ENCODE measurements at regions not wholly inside any gene's neighbourhood (a gene's known extent, or its start where the extent isn't known, plus 50 kb on each side); places are given as distances from the start of the nearest gene placed in this dataset.
"Not testable (repeated sequence)": the region's sequence is repeated elsewhere in the genome, so short reads cannot be mapped to it uniquely, and the experiment has no call there.

DNA sequence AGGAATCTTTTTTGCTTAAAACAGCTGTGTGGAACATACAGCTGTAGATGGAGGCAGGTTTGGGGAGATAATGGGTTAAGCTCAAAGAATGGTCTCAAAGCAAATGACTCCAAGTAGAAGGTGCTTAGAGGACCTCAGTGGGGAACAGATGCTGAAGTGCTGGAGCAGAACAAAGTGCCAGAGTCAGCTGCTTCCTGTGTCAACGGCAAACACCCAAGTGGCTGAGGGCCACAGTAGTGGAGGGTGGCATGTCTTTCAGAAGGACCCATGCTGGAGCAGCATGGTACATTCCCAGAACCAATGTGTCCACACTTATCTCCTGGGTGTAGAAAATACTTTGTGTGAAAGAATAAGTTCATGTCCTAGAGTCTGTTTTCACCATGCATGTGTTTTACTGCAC, 197.5 kb downstream of the CCNG2 start:
- TF ChIP-seq, protein P1, sequence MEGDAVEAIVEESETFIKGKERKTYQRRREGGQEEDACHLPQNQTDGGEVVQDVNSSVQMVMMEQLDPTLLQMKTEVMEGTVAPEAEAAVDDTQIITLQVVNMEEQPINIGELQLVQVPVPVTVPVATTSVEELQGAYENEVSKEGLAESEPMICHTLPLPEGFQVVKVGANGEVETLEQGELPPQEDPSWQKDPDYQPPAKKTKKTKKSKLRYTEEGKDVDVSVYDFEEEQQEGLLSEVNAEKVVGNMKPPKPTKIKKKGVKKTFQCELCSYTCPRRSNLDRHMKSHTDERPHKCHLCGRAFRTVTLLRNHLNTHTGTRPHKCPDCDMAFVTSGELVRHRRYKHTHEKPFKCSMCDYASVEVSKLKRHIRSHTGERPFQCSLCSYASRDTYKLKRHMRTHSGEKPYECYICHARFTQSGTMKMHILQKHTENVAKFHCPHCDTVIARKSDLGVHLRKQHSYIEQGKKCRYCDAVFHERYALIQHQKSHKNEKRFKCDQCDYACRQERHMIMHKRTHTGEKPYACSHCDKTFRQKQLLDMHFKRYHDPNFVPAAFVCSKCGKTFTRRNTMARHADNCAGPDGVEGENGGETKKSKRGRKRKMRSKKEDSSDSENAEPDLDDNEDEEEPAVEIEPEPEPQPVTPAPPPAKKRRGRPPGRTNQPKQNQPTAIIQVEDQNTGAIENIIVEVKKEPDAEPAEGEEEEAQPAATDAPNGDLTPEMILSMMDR (IDR thresholded peaks at IDR 0.05; ENCODE audit: extremely low read depth, insufficient read depth, missing control alignments): no peak
- in situ Hi-C loops (cut with MboI; ENCODE audit: low pct_unique_long_range_greater_than_20kb, low sequenced_read_pairs, unreplicated experiment): no loop called here
- DNase-seq (ENCODE audit: low spot score): no peak

DNA sequence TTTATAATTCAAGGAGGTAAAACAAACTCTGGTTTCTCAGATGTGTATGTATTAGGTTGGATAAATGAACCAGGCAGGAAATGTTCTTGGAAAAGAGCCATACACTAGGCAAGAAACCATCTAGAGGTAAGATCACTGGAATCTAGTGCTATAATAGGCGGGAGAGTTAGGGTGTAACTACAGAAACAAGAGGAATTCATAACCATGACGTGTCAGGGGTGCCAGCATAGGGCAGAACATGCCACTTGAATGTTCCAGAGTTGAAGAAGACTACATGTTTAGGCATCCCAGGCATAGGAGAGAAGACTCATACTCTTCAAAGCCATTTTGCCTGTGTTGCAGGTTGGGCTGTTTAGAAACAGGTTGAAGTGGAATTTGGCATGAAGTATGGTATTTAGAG, 198.7 kb downstream of the CCNG2 start:
- TF ChIP-seq, protein P1 (IDR thresholded peaks at IDR 0.05; ENCODE audit: extremely low read depth, insufficient read depth, missing control alignments): no peak
- in situ Hi-C loops (cut with MboI; ENCODE audit: low pct_unique_long_range_greater_than_20kb, low sequenced_read_pairs, unreplicated experiment): loop anchor here (5.0 kb wide), 1 partner anchor 118 kb away; no protein-coding TSS in a partner anchor
- no peak for DNase-seq (ENCODE audit: low spot score)

DNA sequence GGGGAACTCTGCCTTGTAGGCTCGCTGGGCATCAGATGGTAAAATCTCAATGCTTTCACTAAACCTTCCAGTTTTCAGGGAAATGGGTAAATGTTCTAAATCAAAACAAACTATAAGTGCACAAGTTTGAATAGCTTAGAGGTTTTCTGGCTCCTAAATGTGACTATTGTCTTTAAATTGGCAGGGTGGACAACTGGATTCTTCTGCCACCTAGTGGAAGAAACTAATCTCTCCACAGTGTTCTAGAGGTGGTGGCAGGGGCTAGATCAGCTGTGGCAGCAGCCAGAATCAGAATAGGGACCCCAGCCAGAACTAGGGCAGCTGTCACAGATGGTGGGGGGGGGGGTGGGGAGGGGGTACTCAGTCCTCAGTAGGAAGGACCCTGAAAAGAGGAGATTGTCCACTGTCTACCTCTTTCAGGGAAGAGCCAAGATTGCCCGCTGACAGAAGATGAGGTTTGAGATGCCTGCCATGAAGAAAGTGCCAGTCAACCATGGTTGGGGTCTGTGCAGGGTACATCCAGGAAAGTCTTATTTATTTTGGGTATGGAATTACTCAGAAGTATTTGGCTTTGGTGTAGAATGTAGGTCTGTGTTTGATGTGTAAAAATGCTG, 201.4 kb downstream of the CCNG2 start:
- DNase-seq (ENCODE audit: low spot score): peak; percentile 36
- TF ChIP-seq, protein P1 (IDR thresholded peaks at IDR 0.05; ENCODE audit: extremely low read depth, insufficient read depth, missing control alignments): peak; percentile 71
- in situ Hi-C loops (cut with MboI; ENCODE audit: low pct_unique_long_range_greater_than_20kb, low sequenced_read_pairs, unreplicated experiment): loop anchor here (5.0 kb wide), 1 partner anchor 121 kb away; no protein-coding TSS in a partner anchor

DNA sequence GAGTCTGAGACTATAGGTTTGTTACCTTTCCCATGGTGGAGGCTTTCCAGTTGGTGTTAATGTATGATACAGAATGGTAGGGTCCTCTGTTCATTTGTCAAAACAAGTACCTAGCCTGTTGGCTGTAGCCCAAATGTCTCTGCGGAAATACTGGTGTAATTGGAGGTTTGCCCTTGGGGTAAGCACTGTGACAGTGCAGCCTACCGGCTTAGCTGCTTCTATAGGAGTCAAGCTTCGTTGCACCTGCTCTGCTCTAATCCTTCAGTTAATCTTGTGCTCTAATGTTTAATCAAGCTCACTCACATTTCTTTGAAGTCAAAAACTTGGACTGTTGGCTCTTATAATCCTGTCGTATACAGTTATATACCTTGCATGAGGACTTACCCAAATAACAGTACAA, 203.4 kb downstream of the CCNG2 start:
- no peak for DNase-seq (ENCODE audit: low spot score)
- TF ChIP-seq, protein P1 (IDR thresholded peaks at IDR 0.05; ENCODE audit: extremely low read depth, insufficient read depth, missing control alignments): no peak
- in situ Hi-C loops (cut with MboI; ENCODE audit: low pct_unique_long_range_greater_than_20kb, low sequenced_read_pairs, unreplicated experiment): no loop called here

DNA sequence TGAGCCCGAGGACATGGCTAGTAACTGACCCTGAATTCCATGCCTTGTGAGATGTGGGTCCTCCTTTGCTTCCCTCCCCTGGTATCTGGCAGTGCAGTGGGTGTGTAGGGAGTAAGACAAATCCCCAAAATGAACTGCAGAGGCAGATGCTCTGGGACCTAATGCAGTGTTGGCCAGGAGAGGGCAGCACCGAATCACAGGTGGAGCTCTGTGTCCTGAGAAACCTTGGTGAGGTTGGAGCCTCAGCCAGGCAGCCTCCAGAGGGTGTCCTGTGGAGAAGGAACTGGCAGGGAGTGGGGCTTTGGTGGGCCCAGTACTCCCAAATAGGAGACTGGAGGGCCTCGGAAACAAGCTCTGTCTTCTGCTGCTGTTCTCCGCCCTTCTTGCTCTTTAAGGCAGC, 209.9 kb downstream of the CCNG2 start:
- in situ Hi-C loops (cut with MboI; ENCODE audit: low pct_unique_long_range_greater_than_20kb, low sequenced_read_pairs, unreplicated experiment); DNase-seq (ENCODE audit: low spot score): not testable (repeated sequence)

DNA sequence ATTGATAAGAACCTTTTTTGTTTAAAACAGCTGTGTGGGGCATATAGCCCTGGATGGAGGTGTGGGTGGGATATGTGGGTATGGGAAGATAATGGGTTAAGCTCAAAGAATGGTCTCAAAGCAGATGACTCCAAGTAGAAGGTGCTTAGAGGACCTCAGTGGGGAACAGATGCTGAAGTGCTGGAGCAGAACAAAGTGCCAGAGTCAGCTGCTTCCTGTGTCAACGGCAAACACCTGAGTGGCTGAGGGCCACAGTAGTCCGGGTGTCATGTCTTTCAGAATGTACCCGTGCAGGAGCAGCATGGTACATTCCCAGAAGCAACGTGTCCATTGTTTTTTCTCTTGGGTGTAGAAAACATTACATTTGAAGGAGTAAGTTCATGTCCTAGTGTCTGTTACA, 210.6 kb downstream of the CCNG2 start:
- TF ChIP-seq, protein P1 (IDR thresholded peaks at IDR 0.05; ENCODE audit: extremely low read depth, insufficient read depth, missing control alignments): no peak
- in situ Hi-C loops (cut with MboI; ENCODE audit: low pct_unique_long_range_greater_than_20kb, low sequenced_read_pairs, unreplicated experiment): no loop called here
- DNase-seq (ENCODE audit: low spot score): no peak

DNA sequence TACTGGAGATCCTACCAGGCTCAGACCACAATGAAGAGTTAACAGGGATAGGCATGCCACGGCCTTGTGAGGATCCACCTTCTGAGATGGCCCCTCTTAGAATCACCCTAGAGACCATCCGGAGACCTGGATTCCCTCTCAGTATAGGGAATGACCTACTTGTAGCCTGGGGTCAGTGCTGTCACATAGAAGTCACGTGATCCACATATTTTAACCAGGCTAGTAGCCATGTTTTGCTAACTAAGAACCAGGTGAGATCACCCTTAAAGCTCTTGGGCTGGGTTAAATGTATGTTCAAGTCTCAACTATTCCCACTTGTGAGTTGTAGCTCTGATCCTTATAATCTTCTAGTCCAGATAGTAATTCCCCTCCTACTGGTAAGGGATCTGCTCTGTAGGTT, 215.4 kb downstream of the CCNG2 start:
- TF ChIP-seq, protein P1 (IDR thresholded peaks at IDR 0.05; ENCODE audit: extremely low read depth, insufficient read depth, missing control alignments): no peak
- in situ Hi-C loops (cut with MboI; ENCODE audit: low pct_unique_long_range_greater_than_20kb, low sequenced_read_pairs, unreplicated experiment): no loop called here
- no peak for DNase-seq (ENCODE audit: low spot score)
